Stimulated activated CD4-positive, alpha-beta T cell treated with anti-CD3 and anti-CD28 coated beads, Interleukin-4, amount 100 ng/mL, for 48 hours (primary cell): ENCODE measurements at regions not wholly inside any gene's neighbourhood (a gene's known extent, or its start where the extent isn't known, plus 50 kb on each side); places are given as distances from the start of the nearest gene placed in this dataset.
"Not testable (repeated sequence)": the region's sequence is repeated elsewhere in the genome, so short reads cannot be mapped to it uniquely, and the experiment has no call there.

Source experiments
- DNase-seq, 2 donors: peaks; one replicate each; pipeline ENCODE4 v3.0.0-alpha.2; 2020; ENCODE audit warnings: low read depth in 2 of 2

DNA sequence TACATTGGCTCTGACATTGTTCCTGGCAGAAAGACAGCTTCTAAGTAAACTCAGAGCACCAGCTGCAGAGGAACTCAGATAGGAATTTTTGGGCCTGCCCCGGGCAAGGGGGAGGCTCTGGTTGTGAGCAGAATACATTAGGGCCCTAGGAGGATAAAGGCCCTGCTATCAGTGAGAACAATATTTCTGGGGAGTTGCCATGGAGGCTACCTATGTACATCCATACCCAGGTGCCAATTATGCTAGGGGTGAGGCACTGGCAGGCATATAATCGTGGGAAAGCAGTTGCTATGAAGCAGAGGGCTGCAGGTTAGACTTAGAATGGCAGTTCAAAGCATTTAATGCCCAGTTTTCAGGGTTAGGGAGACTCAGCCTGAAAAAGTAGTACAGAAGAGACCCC lies 273.5 kb upstream of the EDA2R start:
- no peak for DNase-seq

DNA sequence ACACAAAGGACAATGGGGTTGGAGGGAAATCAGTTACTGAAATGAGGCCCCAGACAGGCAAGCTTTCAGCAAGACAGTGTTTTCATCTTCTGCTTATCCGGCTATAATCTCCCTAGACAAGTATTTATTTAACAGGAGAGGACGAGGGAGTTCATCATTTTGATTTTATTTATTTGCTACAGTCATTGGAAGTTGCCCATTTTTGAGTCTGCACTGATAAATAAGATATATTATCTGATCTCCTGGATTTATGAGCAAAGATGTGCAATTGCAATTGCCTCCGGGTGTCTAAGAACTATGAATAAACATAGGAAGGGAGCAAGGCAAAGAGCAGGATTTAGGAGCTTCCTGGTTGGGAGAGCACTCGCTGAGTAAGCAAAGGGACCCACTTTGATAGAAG lies 263.2 kb upstream of the EDA2R start:
- DNase-seq: no peak

DNA sequence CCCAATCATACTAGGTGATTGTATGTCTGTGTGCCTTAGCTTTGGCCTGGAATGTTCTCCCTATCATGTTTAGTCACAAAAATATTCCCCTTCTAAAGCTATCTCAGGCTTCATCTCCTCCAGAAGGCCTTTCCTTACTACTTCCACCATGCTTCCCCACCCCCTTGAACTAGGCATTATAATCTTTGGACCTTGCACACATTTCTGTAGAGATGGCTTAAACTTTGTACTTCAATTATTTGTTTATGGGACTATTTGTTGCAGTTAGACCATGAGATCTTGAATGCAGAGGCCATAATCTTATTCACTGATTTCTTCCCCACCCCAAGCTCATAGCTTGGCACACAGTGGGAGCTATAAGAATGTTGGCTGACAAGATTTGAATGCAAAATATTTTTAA lies 262.0 kb upstream of the EDA2R start:
- DNase-seq: no peak

DNA sequence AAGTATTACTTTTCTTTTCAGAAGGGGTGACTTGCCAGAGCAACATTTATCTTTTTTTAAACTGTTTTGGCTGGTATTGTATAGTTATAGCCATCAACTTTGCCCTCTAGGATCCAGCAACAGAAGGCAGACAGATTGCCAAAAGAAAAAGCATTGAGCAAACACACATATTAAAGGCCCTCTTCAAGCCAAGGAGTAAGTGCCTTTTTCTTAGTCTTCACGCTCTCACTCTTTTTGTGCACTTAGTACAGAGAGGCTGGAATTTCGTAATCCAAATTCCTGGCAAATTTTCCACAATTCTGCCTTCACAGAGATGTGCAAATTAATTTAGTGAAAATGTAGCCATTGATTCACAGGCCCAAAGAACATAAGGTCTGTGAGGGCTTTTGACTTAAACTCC lies 253.1 kb upstream of the EDA2R start:
- no peak for DNase-seq

DNA sequence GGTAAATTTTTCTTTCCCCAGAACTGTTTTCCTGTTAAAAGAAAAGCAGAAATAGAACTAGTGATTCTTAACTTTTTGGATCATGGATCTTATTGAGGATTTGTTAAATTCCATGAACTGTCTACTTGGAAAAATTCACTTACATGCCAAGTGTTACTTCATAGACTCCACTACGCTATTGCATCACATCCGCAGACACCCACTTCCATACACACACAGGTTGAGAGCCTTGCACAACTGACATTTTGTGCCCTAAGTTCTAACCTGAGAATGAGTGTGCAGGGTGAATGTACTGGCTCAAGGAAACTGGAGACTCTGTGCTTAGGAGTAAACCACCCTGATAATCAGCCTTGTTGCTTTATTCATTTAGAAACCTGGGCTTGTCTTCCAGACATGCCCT lies 250.5 kb upstream of the EDA2R start:
- DNase-seq: no peak

DNA sequence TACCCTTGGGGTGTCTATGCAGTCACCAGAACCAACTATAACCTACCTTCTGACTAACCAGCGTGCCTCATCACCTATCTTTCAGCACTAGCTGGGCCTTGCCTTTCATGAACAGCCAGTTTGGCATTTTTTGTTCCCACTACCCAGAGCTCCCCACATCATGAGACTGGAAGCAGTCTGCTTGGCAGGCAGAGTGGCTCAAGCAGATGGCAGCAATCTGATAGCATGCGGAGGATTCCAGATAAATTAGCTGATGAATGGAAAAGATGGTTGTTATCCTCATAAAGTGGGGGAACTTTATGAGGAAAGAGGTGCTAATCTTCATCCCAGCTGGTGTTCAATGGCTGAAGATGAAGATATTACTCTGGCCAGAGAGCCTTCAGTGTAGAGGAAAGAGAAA lies 243.2 kb upstream of the EDA2R start:
- no peak for DNase-seq

DNA sequence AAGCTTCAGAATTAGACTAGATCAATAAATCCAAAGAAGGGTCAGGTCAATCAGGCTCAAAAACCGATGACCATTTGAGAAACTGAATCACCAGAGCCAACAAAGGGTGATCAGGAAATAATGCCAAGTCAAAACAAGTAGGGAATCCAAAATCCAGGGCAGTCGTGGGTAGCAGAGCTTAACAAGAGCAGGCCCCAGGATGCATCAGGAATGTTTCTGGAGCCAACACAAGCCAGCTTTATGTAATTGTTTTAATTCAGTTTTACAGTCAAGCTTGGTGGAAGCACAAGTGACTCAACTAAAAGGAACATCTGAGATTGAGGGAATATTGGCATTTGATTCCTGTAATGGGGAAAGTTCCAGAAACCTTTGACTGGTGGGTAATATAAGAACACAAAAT lies 237.9 kb upstream of the EDA2R start:
- no peak for DNase-seq

DNA sequence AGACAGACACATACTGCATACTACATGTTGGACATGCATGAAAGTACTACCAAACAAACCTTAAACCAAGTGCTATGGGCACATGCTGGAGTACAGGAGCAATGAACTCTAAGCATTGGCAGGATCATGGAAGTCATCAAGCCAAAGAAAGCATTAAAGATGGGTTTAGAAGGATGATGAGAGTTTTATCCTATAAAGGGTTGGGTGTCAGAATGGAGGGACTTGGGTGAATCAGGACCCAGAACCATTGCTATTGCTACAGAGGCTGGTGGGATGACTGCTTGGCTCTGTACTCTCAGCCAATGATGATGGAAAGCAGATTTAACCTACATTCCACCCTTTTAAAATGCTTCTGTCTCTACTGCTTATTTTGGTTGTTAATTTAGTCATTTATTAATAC lies 233.9 kb upstream of the EDA2R start:
- DNase-seq: no peak

DNA sequence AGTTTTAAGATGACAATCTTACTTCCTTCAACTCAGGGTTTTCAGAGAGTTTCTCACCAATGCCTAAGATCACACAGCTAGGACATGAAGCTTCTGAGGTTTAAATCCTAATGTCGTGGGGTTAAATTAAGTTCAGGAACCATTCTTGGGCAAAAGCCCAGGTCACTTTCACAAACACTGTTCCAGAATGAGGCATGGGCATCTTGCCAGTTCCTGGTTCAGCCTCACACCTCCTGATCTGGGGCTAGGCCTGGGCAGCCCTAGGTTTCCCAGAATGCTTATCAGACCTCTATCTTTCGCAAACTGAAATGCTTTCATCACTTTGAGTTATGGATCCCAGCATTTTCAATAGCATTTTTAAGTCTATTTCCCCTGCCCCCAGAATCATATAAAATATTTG lies 224.8 kb upstream of the EDA2R start:
- DNase-seq: no peak

DNA sequence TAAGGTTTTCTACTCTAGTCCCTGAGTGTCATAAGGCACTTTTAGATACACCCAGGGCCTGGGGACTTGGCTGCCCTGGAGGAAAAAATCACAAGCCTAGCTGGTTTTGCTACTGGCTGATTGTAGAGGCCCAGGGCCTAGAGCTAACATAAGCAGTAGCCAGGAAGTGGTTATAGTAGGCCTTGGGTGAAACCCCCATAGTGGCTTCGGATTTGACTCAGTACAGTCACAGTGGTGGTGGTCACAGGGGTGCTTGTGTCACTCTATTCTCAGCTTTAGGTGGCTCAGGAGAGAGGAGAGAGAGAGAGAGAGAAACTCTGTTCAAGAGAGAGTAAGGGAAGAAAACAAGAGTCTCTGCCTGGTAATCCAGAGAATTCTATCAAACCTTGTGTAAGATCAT lies 194.5 kb upstream of the EDA2R start:
- no peak for DNase-seq

DNA sequence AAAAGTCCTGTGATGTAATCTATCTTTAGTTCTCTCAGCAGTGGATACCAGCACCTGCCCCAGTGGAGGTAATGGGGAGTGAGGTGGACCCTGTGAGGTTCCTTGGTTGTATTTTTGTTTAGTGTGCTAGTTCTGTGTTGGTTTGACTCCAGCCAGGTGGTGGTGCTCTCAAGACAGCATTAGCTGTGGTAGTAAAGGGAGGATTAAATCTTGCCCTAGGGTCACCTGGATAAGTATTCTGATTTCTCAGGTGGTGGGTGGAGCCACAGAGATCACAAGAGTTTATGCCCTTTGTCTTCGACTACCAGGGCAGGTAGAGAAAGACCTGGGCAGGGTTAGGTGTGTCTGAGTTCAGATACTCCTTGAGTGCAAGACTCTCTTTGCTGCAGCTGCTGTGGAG lies 176.3 kb upstream of the EDA2R start:
- DNase-seq: no peak

DNA sequence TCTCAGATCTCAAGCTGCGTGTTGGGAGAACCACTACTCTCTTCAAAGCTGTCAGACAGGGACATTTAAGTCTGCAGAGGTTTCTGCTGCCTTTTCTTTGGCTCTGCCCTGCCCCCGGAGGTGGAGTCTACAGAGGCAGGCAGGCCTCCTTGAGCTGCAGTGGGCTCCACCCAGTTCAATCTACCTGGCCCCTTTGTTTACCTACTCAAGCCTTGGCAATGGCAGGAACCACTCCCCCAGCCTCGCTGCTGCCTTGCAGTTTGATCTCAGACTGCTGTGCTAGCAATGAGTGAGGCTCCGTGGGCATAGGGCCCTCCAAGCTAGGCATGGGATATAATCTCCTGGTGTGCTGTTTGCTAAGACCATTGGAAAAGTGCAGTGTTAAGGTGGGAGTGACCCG lies 155.6 kb upstream of the EDA2R start:
- not testable (repeated sequence) for DNase-seq

DNA sequence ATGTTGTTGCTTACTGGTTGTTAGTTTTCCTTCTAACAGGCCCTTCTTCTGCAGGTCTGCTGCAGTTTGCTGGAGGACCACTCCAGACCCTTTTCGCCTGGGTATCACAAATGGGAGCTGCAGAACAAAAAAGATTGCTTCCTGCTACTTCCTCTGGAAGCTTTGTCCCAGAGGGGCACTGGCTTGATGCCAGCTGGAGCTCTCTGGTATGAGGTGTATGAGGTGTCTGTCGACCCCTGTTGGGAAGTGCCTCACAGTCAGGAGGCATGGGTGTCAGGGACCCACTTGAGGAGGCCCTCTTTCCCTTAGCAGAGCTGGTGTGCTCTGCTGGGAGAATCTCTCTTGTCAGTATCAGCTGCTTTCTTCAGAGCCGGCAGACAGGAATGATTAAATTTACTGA lies 127.4 kb upstream of the EDA2R start:
- no peak for DNase-seq

DNA sequence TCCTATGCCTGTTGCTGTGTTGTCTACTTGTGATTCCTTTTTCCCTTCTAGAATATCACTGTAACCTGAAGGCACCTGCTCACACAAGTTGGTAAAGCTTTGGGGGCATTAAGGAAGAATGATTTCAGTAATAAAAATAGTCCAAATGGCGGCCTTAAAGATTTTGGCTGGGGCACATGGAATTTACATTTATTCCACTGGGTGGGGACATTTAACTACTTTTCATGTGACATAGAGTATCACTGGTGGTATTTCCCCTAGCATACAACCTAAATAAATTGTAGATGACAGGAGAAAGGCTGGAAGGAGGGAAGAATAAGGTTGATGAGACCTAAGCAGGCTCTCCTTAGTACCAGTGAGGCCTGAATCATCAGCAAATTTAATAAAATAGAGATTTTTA lies 121.8 kb upstream of the EDA2R start:
- DNase-seq: no peak

DNA sequence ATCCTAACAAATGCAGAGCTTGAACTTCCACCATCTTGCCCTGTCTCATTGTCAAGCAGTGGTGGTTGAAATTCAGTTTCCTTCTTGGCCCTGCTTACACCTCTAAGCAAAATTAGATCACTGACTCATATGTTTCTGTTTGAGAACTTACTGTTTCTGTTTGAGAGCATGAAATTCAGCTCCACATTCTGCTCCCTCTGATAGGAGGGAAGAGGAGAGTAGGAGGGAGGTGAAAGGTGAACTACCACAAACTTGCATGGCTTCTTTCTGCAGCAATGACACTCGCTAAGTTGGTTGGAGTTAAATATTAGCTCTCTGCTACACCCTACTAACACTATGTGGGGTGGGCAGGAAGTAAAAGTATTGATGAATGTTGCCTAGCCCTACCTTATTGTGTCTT lies 117.8 kb upstream of the EDA2R start:
- DNase-seq: no peak

DNA sequence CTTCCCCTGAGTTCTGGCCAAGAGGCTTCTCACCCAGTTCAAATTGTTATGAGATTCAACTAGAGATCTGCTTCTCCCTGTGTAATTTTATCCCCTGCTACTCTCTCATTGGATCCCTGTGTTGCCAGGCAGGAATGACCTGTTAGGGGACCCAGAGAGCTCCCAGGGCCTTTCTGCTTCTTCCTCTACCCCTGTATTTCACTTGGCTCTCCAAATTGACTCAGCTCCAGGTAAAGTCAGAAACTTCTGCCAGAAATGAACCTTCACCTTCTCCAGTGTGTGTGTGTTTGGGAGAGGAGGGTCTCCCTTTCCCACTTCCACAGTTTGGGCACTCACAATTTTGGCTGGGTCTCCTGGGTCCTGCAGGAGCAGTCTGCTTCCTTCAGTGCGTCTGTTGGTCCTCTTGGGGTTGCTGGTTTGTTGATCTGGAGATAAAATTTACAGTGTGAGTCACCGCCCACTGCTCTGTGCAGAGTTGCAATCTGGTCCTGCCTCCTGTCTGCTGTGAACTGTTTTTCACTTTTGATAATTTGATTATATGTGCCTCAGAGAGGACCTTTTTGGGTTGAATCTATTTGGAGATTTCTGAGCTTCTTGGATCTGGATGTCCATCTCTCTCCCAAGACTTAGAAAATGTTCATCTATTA lies 112.4 kb upstream of the EDA2R start:
- DNase-seq: no peak

DNA sequence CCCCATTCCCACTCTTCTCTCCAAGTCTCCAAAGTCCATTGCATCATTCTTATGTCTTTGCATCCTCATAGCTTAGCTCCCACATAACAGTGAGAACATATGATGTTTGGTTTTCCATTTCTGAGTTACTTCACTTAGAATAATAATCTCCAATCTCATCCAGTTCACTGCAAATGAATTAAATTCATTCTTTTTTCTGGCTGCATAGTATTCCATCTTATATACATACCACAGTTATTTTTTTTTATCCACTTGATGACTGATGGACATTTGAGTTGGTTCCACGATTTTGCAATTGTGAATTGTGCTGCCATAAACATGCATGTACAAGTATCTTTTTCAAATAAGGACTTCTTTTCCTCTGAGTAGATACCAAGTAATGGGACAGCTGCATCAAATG lies 105.6 kb upstream of the EDA2R start:
- not testable (repeated sequence) for DNase-seq

DNA sequence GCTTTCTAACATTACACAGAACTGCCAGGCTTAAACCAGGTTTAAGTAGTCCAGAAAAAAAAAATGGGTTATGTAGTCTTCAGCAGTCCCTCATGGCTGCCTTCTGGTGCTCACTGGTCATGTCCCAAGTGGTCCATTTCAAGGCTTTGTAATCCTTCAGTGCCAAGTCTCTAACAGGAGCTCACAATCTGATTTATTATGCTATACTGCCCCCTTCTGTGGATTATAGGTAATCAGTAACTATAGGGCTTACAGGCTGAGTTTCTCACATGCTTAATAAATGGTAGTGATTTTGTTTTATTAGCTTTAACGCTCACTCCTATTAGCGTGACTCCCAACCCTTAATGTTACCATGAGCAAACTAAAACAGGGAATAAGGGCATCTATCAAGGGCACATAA lies 92.5 kb upstream of the EDA2R start:
- no peak for DNase-seq

DNA sequence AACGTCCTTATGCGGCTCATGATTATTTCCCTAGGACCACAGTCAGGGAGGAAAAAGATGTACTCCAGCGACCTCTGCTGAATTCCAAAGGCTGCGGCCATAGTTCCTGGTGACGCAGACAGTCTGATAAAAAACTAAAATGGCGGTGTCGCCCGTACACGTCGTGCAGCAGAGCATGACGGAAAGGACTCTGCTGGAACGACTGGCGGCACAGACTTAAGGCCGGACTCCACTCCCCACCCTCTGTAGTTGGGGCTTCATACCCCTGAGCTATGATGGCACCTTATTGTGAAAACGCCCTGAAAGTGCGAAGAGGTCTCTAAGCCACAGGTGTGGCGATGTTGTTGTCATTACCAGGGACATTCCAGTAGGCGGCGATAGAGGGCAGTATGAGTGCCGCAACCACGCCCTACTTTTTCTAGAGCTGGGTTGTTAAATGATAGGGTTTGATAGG lies 90.0 kb upstream of the EDA2R start:
- DNase-seq: peak; percentile 8 to 30

DNA sequence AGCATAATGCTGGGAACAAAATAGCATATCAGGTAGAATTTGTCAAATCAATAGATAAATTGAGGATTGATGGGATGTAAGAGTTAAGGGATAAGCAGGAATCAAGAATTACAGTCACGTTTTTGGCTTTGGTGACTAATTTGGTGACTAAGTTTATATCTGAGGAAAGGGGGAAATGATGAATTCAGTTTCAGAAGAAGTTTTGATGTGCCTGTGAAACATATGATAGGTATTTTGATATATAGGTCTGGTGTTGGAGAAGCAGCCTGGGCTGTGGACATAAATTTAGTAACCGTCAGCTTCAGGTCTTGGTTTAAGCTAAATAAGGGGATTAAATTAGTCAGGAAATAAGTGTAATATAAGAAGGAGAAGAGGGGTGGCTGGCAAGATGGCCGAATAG lies 79.0 kb upstream of the EDA2R start:
- DNase-seq: no peak

DNA sequence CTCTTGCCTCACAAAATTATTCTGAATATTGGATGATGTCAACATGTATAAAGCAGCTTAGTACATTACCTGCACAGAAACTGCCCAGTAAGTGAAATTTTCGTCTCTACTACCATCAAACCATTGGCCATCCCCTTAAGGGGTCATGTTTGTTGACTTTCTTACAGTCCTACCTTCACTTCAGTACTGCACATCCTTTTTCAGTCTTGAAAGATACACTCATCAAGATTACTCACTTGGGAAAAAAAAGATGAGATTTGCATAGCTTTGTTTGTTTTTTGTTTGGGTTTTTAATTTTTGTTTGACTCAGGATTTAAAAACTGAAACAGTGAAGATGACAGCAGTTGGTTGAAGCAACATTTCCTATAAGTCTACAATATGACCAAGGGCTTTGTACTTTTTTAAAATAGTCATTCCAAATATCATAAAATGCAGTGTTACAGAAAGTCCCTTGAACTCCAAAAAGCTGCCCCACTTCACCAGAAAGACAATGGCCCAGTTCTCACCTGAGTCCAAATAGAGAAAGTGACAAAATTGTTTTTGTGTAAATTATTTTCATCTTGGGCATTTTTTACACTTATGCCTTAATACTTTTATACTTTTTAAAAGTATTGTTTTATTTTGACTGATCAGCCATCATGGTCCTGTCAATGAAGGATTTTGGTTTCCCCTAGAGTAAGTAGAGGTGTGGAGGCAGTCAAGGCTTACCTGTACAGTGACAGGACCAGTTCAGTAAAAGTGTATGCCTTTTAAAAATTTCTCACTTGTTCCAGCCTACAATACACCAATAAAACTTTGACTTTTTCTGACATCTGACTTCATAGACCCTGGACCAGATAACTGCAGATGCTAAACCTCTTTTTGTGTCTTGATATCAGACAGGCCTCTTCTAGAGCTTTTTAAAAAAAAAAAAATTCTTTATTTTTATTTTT lies 59.7 kb upstream of the EDA2R start:
- no peak for DNase-seq

DNA sequence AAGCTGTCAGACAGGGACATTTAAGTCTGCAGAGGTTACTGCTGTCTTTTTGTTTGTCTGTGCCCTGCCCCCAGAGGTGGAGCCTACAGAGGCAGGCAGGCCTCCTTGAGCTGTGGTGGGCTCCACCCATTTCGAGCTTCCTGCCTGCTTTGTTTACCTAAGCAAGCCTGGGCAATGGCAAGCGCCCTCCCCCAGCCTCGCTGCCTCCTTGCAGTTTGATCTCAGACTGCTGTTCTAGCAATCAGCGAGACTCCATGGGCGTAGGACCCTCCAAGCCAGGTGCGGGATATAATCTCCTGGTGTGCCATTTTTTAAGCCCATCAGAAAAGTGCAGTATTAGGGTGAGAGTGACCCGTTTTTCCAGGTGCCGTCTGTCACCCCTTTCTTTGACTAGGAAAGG lies 53.6 kb upstream of the EDA2R start:
- not testable (repeated sequence) for DNase-seq
